Stimulated activated CD8-positive, alpha-beta memory T cell treated with anti-CD3 and anti-CD28 coated beads, Interleukin-2, amount 100 ng/mL, for 48 hours (primary cell): ENCODE measurements at regions not wholly inside any gene's neighbourhood (a gene's known extent, or its start where the extent isn't known, plus 50 kb on each side); places are given as distances from the start of the nearest gene placed in this dataset.
"Not testable (repeated sequence)": the region's sequence is repeated elsewhere in the genome, so short reads cannot be mapped to it uniquely, and the experiment has no call there.

ENCODE experiments used
- DNase-seq, 2 donors: peaks; one replicate each; pipeline ENCODE4 v3.0.0-alpha.2; 2020; ENCODE audit warnings: low read depth in 2 of 2

- no peak for DNase-seq
Observed at GRCh38 chr4:38278255-38278654, 318.1 kb downstream of the PTTG2 start.

- no peak for DNase-seq
Observed at GRCh38 chr4:38279077-38279476, 318.9 kb downstream of the PTTG2 start.

GRCh38 chr4:38279650-38280322, 319.6 kb downstream of the PTTG2 start:
- no peak for DNase-seq

GRCh38 chr4:38280323-38280706, 320.1 kb downstream of the PTTG2 start:
- DNase-seq: no peak

GRCh38 chr4:38281371-38282071, 321.3 kb downstream of the PTTG2 start:
- DNase-seq: no peak

- no peak for DNase-seq
Observed at GRCh38 chr4:38283724-38284123, 323.5 kb downstream of the PTTG2 start.

GRCh38 chr4:38284294-38285030, 324.3 kb downstream of the PTTG2 start:
- DNase-seq: no peak

- no peak for DNase-seq
Observed at GRCh38 chr4:38287101-38287851, 327.1 kb downstream of the PTTG2 start.

- no peak for DNase-seq
Observed at GRCh38 chr4:38289553-38289952, 329.4 kb downstream of the PTTG2 start.

- no peak for DNase-seq
Observed at GRCh38 chr4:38290366-38290765, 330.2 kb downstream of the PTTG2 start.

DNA sequence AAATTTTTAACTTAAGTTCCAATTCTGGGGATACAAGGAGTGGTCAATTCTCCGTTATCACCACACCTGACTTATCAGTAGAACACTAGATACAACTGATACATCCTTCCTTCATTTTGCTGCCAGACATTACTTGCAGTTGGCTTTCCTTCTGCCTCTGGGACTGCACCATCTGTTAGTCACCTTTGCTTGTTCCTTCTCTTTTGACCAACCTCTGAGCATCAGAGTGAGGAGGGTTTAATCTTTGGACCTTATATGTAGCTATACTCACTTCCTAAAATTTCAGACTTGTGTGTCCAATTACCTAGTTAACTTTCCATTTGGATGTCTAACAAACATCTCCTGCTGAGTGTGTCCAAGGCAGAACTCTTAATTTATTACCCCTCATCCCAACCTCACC, 330.7 kb downstream of the PTTG2 start:
- no peak for DNase-seq

GRCh38 chr4:38292529-38292928, 332.3 kb downstream of the PTTG2 start:
- no peak for DNase-seq

DNA sequence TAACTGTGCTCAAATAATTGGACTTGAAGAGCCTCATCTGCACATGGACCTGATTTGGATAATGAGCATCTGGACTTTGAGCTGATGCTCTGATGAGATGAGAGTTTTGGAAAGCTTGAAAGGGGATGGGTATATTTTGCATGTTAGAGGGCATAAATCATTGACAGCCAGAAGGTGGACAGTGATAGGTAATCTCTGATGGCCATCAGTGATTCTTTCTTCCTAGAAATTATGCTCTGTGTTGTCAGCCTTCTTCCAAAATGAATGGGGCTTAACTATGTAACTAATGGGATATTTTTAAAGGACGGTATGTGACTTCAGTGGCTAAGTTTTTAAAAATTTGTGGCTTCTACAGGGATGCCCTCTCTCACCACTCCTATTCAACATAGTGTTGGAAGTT, 334.0 kb downstream of the PTTG2 start:
- no peak for DNase-seq

GRCh38 chr4:38297061-38297460, 336.9 kb downstream of the PTTG2 start:
- DNase-seq: no peak

GRCh38 chr4:38298868-38299713, 338.9 kb downstream of the PTTG2 start:
- DNase-seq: no peak

DNA sequence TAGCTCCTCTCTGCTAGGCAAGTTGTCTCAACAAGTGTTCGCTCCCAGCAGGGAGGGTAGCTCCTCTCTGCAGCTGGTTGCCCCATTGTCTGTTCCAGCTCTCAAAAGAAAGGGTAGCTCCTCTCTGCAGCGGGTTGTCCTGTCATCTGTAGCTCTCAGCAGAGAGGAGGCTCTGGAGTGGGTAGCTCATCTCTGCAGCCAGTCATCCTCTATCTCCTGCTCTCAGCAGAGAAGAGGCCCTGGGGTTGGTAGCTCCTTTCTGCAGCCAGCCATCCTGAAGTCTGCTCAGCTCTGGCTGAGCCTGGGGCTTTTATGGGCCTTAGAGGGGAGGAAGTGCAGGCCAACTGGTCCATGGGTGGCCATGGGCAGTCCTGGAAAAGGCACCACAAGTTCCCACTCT, 342.7 kb downstream of the PTTG2 start:
- no peak for DNase-seq

DNA sequence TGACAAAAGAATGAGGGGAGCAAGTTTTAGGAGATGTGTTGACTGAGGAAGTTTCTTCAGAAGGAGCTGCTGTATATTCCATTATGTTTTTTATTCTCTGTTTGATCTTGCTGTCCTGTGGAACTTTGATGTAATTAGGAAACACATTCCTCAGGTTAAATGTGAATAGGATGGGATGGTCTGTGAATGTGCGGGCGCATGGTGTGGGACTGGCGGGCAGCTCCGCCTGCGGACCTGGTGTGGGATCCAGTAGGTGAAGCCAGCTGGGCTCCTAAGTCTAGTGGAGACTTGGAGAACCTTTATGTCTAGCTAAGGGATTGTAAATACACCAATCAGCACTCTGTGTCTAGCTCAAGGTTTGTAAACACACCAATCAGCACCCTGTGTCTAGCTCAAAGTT, 344.3 kb downstream of the PTTG2 start:
- DNase-seq: not testable (repeated sequence)

GRCh38 chr4:38306482-38307071, 346.4 kb downstream of the PTTG2 start:
- no peak for DNase-seq

GRCh38 chr4:38308728-38309311, 348.6 kb downstream of the PTTG2 start:
- no peak for DNase-seq

DNA sequence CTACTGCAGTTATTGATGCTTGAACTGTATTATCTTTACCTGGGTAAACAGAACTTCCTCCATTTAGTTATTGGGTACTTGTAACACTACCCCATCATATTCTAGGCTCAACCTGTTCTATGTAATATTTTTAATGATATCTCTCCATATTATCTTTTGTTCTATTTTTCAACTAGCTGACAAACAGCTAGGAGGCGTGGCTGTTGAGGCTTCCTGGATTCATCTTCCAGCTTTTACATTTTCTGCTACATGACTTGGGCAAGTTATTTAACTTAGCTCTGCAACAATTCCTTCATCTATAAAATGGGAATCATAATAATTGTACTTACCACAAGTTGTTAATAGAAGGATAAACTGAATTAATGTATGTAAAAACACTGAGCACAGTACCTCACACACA, 349.3 kb downstream of the PTTG2 start:
- DNase-seq: no peak
